T-helper 2 cell treated with Interferon-gamma antibody and Interleukin-4, amounts not matched to agents 100 ng/mL and 5 ng/mL, for 36 hours (primary cell): ENCODE measurements at regions not wholly inside any gene's neighbourhood (a gene's known extent, or its start where the extent isn't known, plus 50 kb on each side); places are given as distances from the start of the nearest gene placed in this dataset.

ENCODE experiments used
- intact Hi-C: fragments of 100-400 bp; cut with micrococcal nuclease; formaldehyde crosslinking; loops from one replicate; pipeline ENCODE4 v1.15.1; 2023

GRCh38 chr21:19950347-19950746, 1047.9 kb upstream of the NCAM2 start:
- intact Hi-C loops = no loop called here

- intact Hi-C loops = no loop called here
Observed at GRCh38 chr21:19969156-19969555, 1029.1 kb upstream of the NCAM2 start.

DNA sequence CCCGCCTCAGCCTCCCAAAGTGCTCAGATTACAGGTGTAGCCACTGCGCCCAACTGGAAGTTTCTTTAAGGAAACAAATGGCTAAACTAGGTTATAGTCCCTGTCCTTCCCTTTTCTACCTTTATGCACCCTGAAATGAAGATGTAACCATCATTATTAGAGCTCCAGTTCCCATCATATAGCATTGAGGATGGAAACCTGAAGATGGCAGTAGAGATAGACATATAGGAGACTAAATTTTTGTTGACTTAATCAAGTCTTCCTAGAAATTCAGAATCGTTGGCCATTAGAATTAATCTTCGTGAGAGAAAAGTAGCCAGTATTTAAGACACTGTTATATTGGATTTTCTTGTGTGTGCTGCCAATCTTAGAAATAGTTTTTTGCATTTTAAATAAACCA, 1016.3 kb upstream of the NCAM2 start:
- intact Hi-C loops = no loop called here

DNA sequence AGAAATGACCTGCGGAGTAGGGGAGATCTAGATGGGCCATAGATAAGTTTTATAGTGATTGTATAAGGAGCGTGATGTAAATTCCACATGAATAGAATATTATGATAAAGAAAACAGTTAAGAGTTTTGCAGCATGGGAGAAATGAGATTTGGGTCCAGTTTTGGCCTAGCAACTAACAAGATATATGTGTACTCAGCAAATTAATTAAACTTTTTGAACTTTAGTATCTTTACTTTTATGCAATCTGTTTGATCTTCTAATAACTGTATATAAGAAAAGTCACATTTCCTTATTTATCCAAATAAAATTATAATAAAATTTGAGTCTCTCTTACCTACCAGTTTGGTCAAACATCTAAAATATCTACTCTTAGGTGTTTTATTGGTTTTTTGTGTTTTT, 1011.8 kb upstream of the NCAM2 start:
- intact Hi-C loops = no loop called here

GRCh38 chr21:19987671-19988070, 1010.5 kb upstream of the NCAM2 start:
- intact Hi-C loops = no loop called here

- intact Hi-C loops = no loop called here
Observed at GRCh38 chr21:19992540-19992939, 1005.7 kb upstream of the NCAM2 start.

GRCh38 chr21:19993268-19993667, 1004.9 kb upstream of the NCAM2 start:
- intact Hi-C loops = no loop called here

GRCh38 chr21:19995253-19995652, 1003.0 kb upstream of the NCAM2 start:
- intact Hi-C loops = no loop called here

DNA sequence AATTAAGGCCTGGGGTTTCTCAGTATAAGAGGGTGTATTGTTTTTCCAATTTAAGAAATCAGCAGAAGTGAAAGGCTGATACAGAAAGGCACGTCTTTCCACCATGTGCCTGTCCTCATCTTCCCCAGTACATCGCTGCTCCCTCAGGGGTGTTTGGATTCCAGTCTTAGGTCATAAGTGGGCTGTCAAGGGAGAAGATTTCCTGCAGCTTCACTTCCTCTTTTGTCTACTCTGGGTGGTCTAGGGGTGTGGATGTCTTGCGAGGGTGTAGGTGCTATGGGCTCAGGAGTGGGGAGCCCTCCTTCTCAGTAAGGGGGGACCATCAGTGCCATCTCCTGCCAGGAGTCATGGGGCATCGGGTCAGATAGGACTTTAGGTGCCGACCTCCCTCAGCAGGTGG, 999.8 kb upstream of the NCAM2 start:
- intact Hi-C loops = no loop called here

GRCh38 chr21:19999369-20000272, 998.6 kb upstream of the NCAM2 start:
- intact Hi-C loops = no loop called here

GRCh38 chr21:20004367-20004766, 993.8 kb upstream of the NCAM2 start:
- intact Hi-C loops = no loop called here

DNA sequence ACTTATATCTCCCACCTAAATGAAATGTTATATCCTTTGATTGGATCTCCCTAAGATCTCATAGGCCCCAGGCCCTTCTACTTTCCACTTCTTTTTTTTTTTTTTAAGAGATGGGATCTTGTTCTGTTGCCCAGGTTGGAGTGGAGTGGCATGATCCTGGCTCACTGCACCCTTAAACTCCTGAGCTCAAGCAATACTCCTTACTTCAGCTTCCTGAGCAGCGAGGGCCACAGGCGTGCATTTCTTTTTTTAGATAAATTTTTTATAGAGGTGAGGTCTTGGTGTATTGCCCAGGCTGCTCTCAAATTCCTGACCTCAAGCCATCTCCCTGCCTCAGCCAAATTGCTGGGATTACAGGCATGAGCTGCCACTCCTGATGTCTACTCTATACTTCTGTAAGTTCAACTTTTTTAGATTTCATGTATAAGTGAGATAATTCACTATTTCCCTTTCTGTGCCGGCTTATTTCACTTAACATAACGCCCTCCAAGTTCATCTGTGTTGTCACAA, 987.5 kb upstream of the NCAM2 start:
- intact Hi-C loops = no loop called here

GRCh38 chr21:20013851-20014250, 984.4 kb upstream of the NCAM2 start:
- intact Hi-C loops = no loop called here

- intact Hi-C loops = no loop called here
Observed at GRCh38 chr21:20016435-20017005, 981.7 kb upstream of the NCAM2 start.

DNA sequence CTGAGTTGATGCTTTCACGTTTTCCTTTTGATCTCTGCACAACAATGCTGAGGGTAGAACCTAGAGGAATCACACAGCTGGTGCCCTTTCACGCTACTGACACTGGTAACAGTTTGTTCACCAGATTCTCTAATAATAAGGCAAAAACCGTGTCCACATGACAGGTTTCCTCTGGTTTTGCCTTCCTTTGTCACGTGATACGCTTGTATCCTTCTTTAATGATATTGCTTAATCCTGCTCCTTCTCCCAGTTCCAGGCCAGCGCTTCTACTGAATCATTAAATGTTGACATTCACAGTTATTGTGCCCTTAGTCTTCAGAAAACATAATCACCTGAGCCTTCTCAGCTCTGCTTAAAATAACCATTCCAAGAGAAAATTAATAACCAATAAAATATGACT, 978.2 kb upstream of the NCAM2 start:
- intact Hi-C loops = no loop called here

- intact Hi-C loops = no loop called here
Observed at GRCh38 chr21:20023193-20023592, 975.0 kb upstream of the NCAM2 start.

DNA sequence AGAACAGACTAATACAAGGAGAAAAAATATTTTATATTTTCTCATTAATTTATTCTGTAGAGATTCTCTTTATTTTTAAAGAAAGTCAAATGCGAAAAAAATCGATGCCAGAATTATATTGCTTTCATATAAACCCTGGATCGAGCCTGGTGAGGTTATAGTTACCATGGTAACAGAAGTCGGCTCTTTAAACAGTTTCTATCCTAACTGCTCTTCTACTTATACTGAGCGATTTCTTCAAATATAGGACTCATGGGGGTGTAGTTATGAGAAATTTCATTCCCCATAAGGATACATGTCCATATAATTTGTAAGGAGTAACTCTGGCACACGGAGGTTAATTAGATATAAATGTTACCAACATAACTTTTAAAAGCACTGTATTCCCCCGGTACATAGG, 973.5 kb upstream of the NCAM2 start:
- intact Hi-C loops = no loop called here

DNA sequence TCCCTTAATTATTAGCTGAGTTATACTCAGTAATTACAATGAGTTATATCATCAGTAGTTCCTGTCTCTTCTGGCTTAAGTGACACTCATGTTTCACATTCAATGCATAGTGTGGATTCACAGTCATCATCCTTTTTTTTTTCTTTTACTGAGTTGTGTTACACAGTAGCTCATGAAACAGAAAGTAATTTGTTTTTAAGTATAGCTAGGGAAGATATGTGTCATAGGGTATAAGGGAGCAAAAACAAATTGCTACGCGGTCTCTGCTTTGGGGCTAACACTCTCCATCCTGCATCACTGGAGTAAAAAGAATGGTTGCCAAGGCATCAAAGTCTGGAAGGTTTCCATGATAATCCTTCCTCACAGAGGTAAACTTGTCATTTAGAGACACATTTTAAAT, 971.7 kb upstream of the NCAM2 start:
- intact Hi-C loops = no loop called here

DNA sequence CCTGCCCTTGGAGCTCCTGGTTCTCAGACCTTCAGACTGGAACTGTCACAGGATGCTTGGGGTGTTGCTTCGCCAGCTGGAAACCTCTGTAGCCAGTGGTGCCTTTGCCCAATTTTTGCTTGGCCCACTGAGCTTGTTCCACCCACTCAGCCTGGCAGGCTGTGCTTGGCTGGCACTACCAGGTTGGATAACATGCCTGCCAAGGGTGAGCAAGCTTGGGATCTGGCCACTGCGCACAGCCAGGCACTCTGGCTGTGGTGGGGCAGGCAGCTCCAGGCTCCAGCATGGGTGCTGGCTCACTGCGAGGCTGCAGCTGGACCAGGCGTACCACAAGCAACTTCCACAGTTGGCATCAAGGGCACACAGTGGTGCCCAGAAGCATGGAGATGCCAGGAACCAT, 967.8 kb upstream of the NCAM2 start:
- intact Hi-C loops = no loop called here

DNA sequence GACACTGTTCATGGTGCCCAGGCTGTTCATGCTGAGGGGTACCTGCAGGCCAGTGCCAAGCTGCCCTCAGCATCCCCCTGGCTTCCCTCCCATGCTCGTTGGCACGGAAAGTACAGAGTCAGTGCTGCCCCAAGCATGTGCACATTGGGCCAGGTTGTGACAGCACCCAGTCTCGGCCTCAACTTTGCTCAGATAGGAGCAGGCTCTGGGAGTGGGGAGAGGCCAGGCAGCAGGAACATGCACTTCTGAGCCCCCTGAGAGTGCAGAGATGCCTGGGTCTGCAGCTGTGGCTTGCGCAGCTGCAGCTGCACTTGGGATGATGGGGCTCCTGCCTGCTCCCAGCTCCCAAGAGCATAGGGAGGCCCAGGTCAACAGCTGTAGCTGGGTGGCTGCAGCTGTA, 966.4 kb upstream of the NCAM2 start:
- intact Hi-C loops = no loop called here

GRCh38 chr21:20040768-20041167, 957.4 kb upstream of the NCAM2 start:
- intact Hi-C loops = no loop called here

DNA sequence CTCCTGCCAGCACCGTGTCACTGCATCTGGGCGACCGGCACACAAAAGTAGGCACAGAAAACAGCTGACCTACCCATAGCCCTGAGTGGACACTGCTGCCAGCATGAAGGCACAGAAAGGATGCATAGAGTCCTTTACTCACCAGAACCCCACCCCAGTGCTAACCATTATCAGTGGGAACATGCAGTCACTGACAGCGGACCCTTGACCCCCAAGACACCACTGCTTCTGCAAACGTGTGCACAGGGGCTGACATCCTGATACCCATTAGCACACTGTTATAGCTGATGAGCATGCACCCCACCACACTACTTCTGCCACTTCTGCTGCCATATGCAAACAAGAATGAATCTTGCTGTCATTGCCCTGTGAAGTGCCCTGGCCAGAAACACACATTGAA, 953.0 kb upstream of the NCAM2 start:
- intact Hi-C loops = no loop called here
